Non-pigmented ciliary epithelial cell (primary cell): ENCODE measurements at regions not wholly inside any gene's neighbourhood (a gene's known extent, or its start where the extent isn't known, plus 50 kb on each side); places are given as distances from the start of the nearest gene placed in this dataset.
A peak's percentile ranks its signal among the peaks of the same experiment; 100 is the strongest.

Experiments
- DNase-seq: peaks from one replicate; pipeline ENCODE4 v3.0.0-alpha.2; 2010; ENCODE audit warnings: low read depth

- no peak for DNase-seq
Measured at GRCh38 chr7:48703466-48703865, 220.9 kb upstream of the CDC14C start.

- DNase-seq = no peak
Measured at GRCh38 chr7:48708122-48708521, 216.2 kb upstream of the CDC14C start.

- no peak for DNase-seq
Measured at GRCh38 chr7:48708635-48709034, 215.7 kb upstream of the CDC14C start.

GRCh38 chr7:48710995-48711394 lies 213.4 kb upstream of the CDC14C start:
- no peak for DNase-seq

- no peak for DNase-seq
Measured at GRCh38 chr7:48718731-48719378, 205.5 kb upstream of the CDC14C start.

- no peak for DNase-seq
Measured at GRCh38 chr7:48728799-48729198, 195.5 kb upstream of the CDC14C start.

- DNase-seq = no peak
Measured at GRCh38 chr7:48734695-48735406, 189.5 kb upstream of the CDC14C start.

GRCh38 chr7:48741545-48741944 lies 182.8 kb upstream of the CDC14C start:
- no peak for DNase-seq

GRCh38 chr7:48742079-48742798 lies 182.1 kb upstream of the CDC14C start:
- DNase-seq = no peak

GRCh38 chr7:48748081-48748833 lies 176.1 kb upstream of the CDC14C start:
- no peak for DNase-seq

GRCh38 chr7:48755061-48755555 lies 169.2 kb upstream of the CDC14C start:
- DNase-seq = no peak

GRCh38 chr7:48759431-48760080 lies 164.8 kb upstream of the CDC14C start:
- no peak for DNase-seq

- DNase-seq = peak; percentile 61
Measured at GRCh38 chr7:48760528-48761265, 163.7 kb upstream of the CDC14C start.

GRCh38 chr7:48780862-48781261 lies 143.5 kb upstream of the CDC14C start:
- DNase-seq = no peak

GRCh38 chr7:48781752-48782151 lies 142.6 kb upstream of the CDC14C start:
- no peak for DNase-seq

- no peak for DNase-seq
Measured at GRCh38 chr7:48782511-48782910, 141.8 kb upstream of the CDC14C start.

GRCh38 chr7:48786951-48787350 lies 137.4 kb upstream of the CDC14C start:
- DNase-seq = no peak

- DNase-seq = no peak
Measured at GRCh38 chr7:48803250-48803649, 121.1 kb upstream of the CDC14C start.

- no peak for DNase-seq
Measured at GRCh38 chr7:48806731-48807130, 117.6 kb upstream of the CDC14C start.

GRCh38 chr7:48811071-48811470 lies 113.3 kb upstream of the CDC14C start:
- no peak for DNase-seq

- DNase-seq = no peak
Measured at GRCh38 chr7:48813472-48813871, 110.9 kb upstream of the CDC14C start.
